Suprapubic skin (tissue), 4 donors: ENCODE measurements at regions not wholly inside any gene's neighbourhood (a gene's known extent, or its start where the extent isn't known, plus 50 kb on each side); places are given as distances from the start of the nearest gene placed in this dataset.

Experiments used
- DNase-seq, 2 donors: peaks; one replicate each; pipeline ENCODE4 v3.0.0-alpha.2; 2019; ENCODE audit warnings: low spot score in 2 of 2
- H3K27ac ChIP-seq: fragments of 200-600 bp; sonication (generic); one replicate; pipeline ENCODE4 v1.5.1; 2019
- H3K27me3 ChIP-seq: fragments of 200-600 bp; sonication (generic); one replicate; pipeline ENCODE4 v1.5.1; 2019
- H3K36me3 ChIP-seq: fragments of 200-600 bp; sonication (generic); one replicate; pipeline ENCODE4 v1.5.1; 2019
- H3K4me1 ChIP-seq: fragments of 200-600 bp; sonication (generic); one replicate; pipeline ENCODE4 v1.5.1; 2019
- H3K4me3 ChIP-seq: fragments of 200-600 bp; sonication (generic); one replicate; pipeline ENCODE4 v1.5.1; 2019; ENCODE audit warnings: mild to moderate bottlenecking
- H3K9me3 ChIP-seq: fragments of 200-600 bp; sonication (generic); one replicate; pipeline ENCODE4 v1.5.1; 2019
- CTCF ChIP-seq, 2 donors: fragments of 200-600 bp in 1 of 2; fragments of 450-650 bp in 1 of 2; sonication (generic) in 1 of 2; IDR thresholded peaks; one replicate each; pipeline ENCODE4 v1.5.1; 2016 to 2019; ENCODE audit warnings: antibody characterized with exemption in 2 of 2, mild to moderate bottlenecking in 1 of 2, moderate library complexity in 1 of 2
- EP300 ChIP-seq: sonication (generic); formaldehyde crosslinking; IDR thresholded peaks from one replicate; pipeline ENCODE4 v1.6.1; 2017; ENCODE audit warnings: antibody characterized with exemption
- POLR2A ChIP-seq, 2 donors: fragments of 450-650 bp; IDR thresholded peaks; one replicate each; pipeline ENCODE4 v1.6.1; 2017; ENCODE audit warnings: antibody characterized with exemption in 2 of 2, mild to moderate bottlenecking in 2 of 2, moderate library complexity in 2 of 2
- POLR2AphosphoS5 ChIP-seq, 3 donors: sonication (generic); formaldehyde crosslinking; IDR thresholded peaks; one replicate each; pipeline ENCODE4 v1.6.1; 2017; ENCODE audit warnings: antibody characterized with exemption in 3 of 3
- WGBS: methylation state at CpG from one replicate; pipeline ENCODE4 v1.1.5; 2018; 5-methylcytosine and 5-hydroxymethylcytosine counted together

GRCh38 chr12:16927259-16927658, 321.3 kb upstream of the LMO3 start:
- Histone ChIP-seq H3K4me3 (no peak overlapping the region), H3K9me3 (peaks cover 13% of the 10 kb centered on the region), H3K4me1 (no peaks in the 10 kb centered on the region), H3K27me3 (no peaks in the 10 kb centered on the region), H3K27ac (no peak overlapping the region), H3K36me3 (no peaks in the 10 kb centered on the region)
- no peak for DNase-seq
- TF ChIP-seq POLR2A (IDR thresholded peaks at IDR 0.05) (no peak), CTCF (IDR thresholded peaks at IDR 0.05) (no peak), EP300 (no peak), POLR2AphosphoS5 (IDR thresholded peaks at IDR 0.05) (no peak)
- 76% methylated on average over 2 of the region's 2 CpGs for WGBS

- H3K9me3 ChIP-seq = peaks cover 21% of the 10 kb centered on the region
- no peak overlapping the region for H3K27ac ChIP-seq
- TF ChIP-seq POLR2A (IDR thresholded peaks at IDR 0.05) (no peak), EP300 (no peak), POLR2AphosphoS5 (IDR thresholded peaks at IDR 0.05) (no peak), CTCF (IDR thresholded peaks at IDR 0.05) (no peak)
- no peaks in the 10 kb centered on the region for H3K4me1 ChIP-seq
- no peaks in the 10 kb centered on the region for H3K27me3 ChIP-seq
- no peaks in the 10 kb centered on the region for H3K36me3 ChIP-seq
- H3K4me3 ChIP-seq = no peak overlapping the region
- WGBS = 83% methylated on average over 1 of the region's 1 CpG
- no peak for DNase-seq
These were observed 314.5 kb upstream of the LMO3 start for GRCh38 chr12:16920451-16920850.

- H3K27ac ChIP-seq = no peak overlapping the region
- TF ChIP-seq POLR2AphosphoS5 (IDR thresholded peaks at IDR 0.05) = no peak
- no peak for TF ChIP-seq POLR2A (IDR thresholded peaks at IDR 0.05)
- no peak for TF ChIP-seq EP300
- no peak for TF ChIP-seq CTCF (IDR thresholded peaks at IDR 0.05)
- H3K36me3 ChIP-seq = no peaks in the 10 kb centered on the region
- H3K4me3 ChIP-seq = no peak overlapping the region
- no peaks in the 10 kb centered on the region for H3K27me3 ChIP-seq
- H3K4me1 ChIP-seq = no peaks in the 10 kb centered on the region
- DNase-seq = no peak
- peaks cover 21% of the 10 kb centered on the region for H3K9me3 ChIP-seq
These were observed 313.6 kb upstream of the LMO3 start for GRCh38 chr12:16919551-16919950.

GRCh38 chr12:16914853-16915252, 308.9 kb upstream of the LMO3 start:
- Histone ChIP-seq H3K36me3 (no peaks in the 10 kb centered on the region), H3K27me3 (no peaks in the 10 kb centered on the region), H3K9me3 (peaks cover 8% of the 10 kb centered on the region), H3K4me1 (no peaks in the 10 kb centered on the region), H3K27ac (no peak overlapping the region), H3K4me3 (no peak overlapping the region)
- TF ChIP-seq EP300 = no peak
- no peak for TF ChIP-seq POLR2A (IDR thresholded peaks at IDR 0.05)
- no peak for TF ChIP-seq CTCF (IDR thresholded peaks at IDR 0.05)
- TF ChIP-seq POLR2AphosphoS5 (IDR thresholded peaks at IDR 0.05) = no peak
- DNase-seq = no peak
- WGBS = 61% methylated on average over 1 of the region's 1 CpG

GRCh38 chr12:16913832-16914490, 308.0 kb upstream of the LMO3 start:
- Histone ChIP-seq H3K27ac (no peak overlapping the region), H3K27me3 (no peaks in the 10 kb centered on the region), H3K36me3 (no peaks in the 10 kb centered on the region), H3K4me1 (no peaks in the 10 kb centered on the region), H3K4me3 (no peak overlapping the region), H3K9me3 (peaks cover under 1% of the 10 kb centered on the region)
- TF ChIP-seq POLR2A (IDR thresholded peaks at IDR 0.05) = no peak
- no peak for TF ChIP-seq POLR2AphosphoS5 (IDR thresholded peaks at IDR 0.05)
- TF ChIP-seq CTCF (IDR thresholded peaks at IDR 0.05) = no peak
- no peak for TF ChIP-seq EP300
- DNase-seq = no peak
- WGBS = 68% methylated on average over 1 of the region's 1 CpG
